Colonic mucosa (tissue), 4 donors: ENCODE measurements at regions not wholly inside any gene's neighbourhood (a gene's known extent, or its start where the extent isn't known, plus 50 kb on each side); places are given as distances from the start of the nearest gene placed in this dataset.
A peak's percentile ranks its signal among the peaks of the same experiment; 100 is the strongest.

Experiments
- DNase-seq: peaks from one replicate; pipeline ENCODE4 v3.0.0-alpha.2; 2020
- H3K27ac ChIP-seq: fragments of 200-600 bp; one replicate; pipeline ENCODE4 v1.8.0; 2021
- H3K27me3 ChIP-seq: fragments of 200-600 bp; one replicate; pipeline ENCODE4 v1.8.0; 2021
- H3K36me3 ChIP-seq: fragments of 200-600 bp; one replicate; pipeline ENCODE4 v1.8.0; 2021
- H3K4me1 ChIP-seq: fragments of 200-600 bp; one replicate; pipeline ENCODE4 v1.8.0; 2021; ENCODE audit warnings: mild to moderate bottlenecking
- H3K4me3 ChIP-seq: fragments of 200-600 bp; one replicate; pipeline ENCODE4 v1.8.0; 2021
- H3K9ac ChIP-seq, 2 donors: one replicate each; pipeline ENCODE4 v1.7.0; 2013; ENCODE audit warnings: control low read depth in 2 of 2, low read depth in 2 of 2, low read length in 2 of 2
- H3K9me3 ChIP-seq: fragments of 200-600 bp; one replicate; pipeline ENCODE4 v1.8.0; 2021
- intact Hi-C: fragments of 100-400 bp; cut with DNase I; formaldehyde crosslinking; loops from one replicate; pipeline ENCODE4 v1.14.1; 2022
- TF ChIP-seq, protein P1 (sequence below): fragments of 200-600 bp; IDR thresholded peaks from one replicate; pipeline ENCODE4 v1.8.0; 2022; ENCODE audit warnings: antibody characterized with exemption, mild to moderate bottlenecking
- donor health status: healthy.
- donor health status: DM: no; HTN: no; CAD: no.
- donor health status: DM: no; HTN: no; CAD: no.

DNA sequence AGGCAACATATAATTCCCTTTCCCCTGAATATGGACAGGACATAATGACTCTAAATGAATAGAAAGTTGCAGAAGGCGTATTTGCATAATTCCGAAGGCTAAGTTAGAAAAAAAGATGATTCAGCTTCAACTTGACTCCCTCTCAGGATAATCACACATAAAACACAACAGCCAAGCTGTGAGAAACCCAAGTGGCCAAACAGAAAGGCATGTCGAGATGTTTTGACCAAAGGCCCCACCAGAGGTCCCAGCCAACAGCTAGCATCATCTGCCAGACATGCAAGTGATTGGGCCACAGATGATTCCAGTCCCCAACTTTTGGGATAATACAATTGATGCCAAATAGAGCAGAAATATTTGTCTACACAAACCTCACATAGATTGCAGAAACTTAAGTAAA, 444.9 kb downstream of the LTN1 start:
- Histone ChIP-seq H3K4me3 (no peak overlapping the region), H3K9me3 (no peaks in the 10 kb centered on the region), H3K9ac (no peak overlapping the region), H3K27ac (no peak overlapping the region), H3K27me3 (no peaks in the 10 kb centered on the region), H3K4me1 (no peaks in the 10 kb centered on the region), H3K36me3 (no peaks in the 10 kb centered on the region)
- TF ChIP-seq, protein P1, sequence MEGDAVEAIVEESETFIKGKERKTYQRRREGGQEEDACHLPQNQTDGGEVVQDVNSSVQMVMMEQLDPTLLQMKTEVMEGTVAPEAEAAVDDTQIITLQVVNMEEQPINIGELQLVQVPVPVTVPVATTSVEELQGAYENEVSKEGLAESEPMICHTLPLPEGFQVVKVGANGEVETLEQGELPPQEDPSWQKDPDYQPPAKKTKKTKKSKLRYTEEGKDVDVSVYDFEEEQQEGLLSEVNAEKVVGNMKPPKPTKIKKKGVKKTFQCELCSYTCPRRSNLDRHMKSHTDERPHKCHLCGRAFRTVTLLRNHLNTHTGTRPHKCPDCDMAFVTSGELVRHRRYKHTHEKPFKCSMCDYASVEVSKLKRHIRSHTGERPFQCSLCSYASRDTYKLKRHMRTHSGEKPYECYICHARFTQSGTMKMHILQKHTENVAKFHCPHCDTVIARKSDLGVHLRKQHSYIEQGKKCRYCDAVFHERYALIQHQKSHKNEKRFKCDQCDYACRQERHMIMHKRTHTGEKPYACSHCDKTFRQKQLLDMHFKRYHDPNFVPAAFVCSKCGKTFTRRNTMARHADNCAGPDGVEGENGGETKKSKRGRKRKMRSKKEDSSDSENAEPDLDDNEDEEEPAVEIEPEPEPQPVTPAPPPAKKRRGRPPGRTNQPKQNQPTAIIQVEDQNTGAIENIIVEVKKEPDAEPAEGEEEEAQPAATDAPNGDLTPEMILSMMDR = no peak
- intact Hi-C loops = no loop called here
- DNase-seq = peak; percentile 18

DNA sequence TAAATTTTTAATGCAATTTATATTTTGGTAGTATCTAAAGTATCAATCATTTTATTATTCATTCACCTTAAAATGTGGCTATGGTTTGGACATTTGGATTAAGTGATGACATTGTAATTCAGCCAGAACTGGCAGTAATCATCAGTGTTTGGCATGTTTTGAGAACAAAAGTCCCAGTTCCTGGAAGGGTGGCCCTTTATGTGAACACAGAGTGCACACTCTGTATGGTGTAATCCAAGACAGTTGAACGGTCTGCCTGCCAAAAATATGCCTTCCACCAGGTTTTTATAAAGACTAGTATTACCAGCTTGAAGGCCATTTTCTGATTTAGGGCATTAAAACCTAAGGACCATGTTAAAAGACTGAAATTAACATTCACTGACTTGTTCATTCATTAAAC, 448.7 kb downstream of the LTN1 start:
- TF ChIP-seq, protein P1 = no peak

DNA sequence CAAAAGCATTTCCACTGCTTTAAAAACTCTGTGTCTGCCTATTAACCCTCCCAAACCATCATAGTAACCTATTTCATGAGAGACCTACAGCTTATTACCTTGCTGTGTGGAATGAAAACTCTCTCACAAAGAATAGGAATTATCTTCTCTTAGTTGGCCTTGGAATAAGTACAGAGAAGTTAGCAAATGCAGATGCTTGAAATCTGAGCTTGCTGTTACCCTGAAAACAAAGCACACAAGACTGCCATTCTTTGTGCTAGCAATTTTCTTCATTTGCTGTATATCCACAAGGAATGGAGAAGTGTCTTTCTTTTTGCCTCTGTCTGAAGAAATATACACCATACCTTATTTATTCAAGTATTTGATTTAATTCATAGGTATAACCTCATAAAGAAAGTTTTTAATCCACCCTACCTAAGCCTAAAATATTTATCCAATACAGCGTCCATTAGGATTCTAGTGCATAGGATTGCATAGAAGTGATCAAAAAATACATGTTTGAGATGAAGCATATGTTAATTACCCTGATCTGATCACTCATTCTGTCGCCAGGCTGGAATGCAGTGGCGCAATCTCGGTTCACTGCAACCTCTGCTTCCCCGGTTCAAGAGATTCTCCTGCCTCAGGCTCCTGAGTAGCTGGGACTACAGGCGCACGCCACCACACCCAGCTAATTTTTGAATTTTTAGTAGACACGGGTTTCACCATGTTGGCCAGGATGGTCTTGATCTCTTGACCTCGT, 451.1 kb downstream of the LTN1 start:
- Histone ChIP-seq H3K27me3 (no peaks in the 10 kb centered on the region), H3K4me3 (no peak overlapping the region), H3K9me3 (no peaks in the 10 kb centered on the region), H3K9ac (no peak overlapping the region), H3K4me1 (no peaks in the 10 kb centered on the region), H3K27ac (no peak overlapping the region), H3K36me3 (no peaks in the 10 kb centered on the region)
- intact Hi-C loops = no loop called here
- DNase-seq = no peak
- TF ChIP-seq, protein P1 = no peak

More for the DNA sequence above, 448.7 kb downstream of the LTN1 start:
- Histone ChIP-seq H3K27me3 (no peaks in the 10 kb centered on the region), H3K27ac (no peak overlapping the region), H3K4me1 (no peaks in the 10 kb centered on the region), H3K36me3 (no peaks in the 10 kb centered on the region), H3K9me3 (no peaks in the 10 kb centered on the region), H3K9ac (no peak overlapping the region), H3K4me3 (no peak overlapping the region)
- DNase-seq = no peak
- intact Hi-C loops = no loop called here

DNA sequence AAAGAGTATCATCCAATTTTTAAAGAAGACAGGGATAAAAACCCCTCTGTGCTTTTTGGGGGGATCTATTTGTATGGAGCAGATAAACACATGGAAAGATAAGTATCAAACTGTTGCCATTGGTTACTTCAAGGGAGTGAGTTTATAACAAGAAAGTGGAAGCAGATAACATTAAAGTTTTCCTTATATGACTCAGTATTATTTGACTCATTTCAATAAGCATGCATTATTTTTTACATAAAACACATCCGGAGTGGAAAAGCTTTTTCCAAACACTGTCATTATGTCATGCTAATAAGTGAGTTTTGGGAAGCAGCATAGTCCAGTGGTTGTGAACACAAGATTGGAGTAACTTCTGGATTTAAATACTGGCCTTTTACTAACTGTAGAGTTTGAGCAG, 452.2 kb downstream of the LTN1 start:
- intact Hi-C loops = no loop called here
- TF ChIP-seq, protein P1 = no peak
- H3K27me3 ChIP-seq = no peaks in the 10 kb centered on the region

DNA sequence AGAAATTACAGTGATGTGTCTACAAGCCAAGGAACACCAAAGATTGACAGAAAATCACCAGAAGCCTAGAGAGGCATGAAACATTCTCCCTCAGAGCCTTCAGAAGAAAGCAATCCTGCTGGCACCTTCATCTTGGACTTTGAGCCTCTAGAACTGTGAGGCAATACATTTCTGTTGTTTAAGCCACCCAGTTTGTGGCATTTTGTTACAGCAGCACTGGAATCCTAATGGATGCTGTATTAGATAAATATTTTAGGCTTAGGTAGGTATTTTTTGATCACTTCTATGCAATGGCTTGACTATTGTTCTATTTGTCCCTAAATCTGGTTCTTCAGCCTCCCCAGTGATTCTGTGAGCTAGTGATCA, 453.1 kb downstream of the LTN1 start:
- Histone ChIP-seq H3K27ac (no peak overlapping the region), H3K27me3 (no peaks in the 10 kb centered on the region), H3K4me3 (no peak overlapping the region), H3K9me3 (no peaks in the 10 kb centered on the region), H3K4me1 (no peaks in the 10 kb centered on the region), H3K9ac (no peak overlapping the region), H3K36me3 (no peaks in the 10 kb centered on the region)
- TF ChIP-seq, protein P1 = no peak
- intact Hi-C loops = no loop called here
- no peak for DNase-seq

More for the DNA sequence above, 452.2 kb downstream of the LTN1 start:
- Histone ChIP-seq H3K4me3 (no peak overlapping the region), H3K9ac (no peak overlapping the region), H3K9me3 (no peaks in the 10 kb centered on the region), H3K36me3 (no peaks in the 10 kb centered on the region), H3K4me1 (no peaks in the 10 kb centered on the region), H3K27ac (no peak overlapping the region)
- no peak for DNase-seq
